HUDEP-2 (cell line): ENCODE measurements at regions not wholly inside any gene's neighbourhood (a gene's known extent, or its start where the extent isn't known, plus 50 kb on each side); places are given as distances from the start of the nearest gene placed in this dataset.
"Not testable (repeated sequence)": the region's sequence is repeated elsewhere in the genome, so short reads cannot be mapped to it uniquely, and the experiment has no call there.

Experiments used
- DNase-seq, 76 experiments: peaks; one replicate each; lab custom pipeline; 2025; ENCODE audit not compliant: unreplicated experiment in 76 of 76; lab: John Stamatoyannopoulos, UW

DNA sequence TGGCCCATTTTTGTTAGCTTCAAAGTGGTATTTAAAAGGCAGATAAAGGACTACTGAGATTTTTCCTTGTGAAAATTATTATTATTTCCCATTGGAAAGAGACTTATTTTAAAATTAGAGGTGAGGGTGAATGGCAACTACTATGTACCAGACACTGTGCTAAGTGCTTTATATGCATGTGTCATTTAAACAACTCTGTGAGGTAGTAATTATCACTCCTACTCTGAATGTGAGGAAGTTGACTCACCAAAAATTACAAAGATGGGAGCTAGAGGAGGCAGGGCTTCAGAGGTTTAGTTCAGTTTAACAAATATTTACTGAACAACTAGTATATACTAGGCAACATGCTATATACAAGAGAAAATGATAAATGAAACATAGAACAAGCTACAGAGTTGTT, 78.2 kb downstream of the MSL3 start:
- no peak for DNase-seq

DNA sequence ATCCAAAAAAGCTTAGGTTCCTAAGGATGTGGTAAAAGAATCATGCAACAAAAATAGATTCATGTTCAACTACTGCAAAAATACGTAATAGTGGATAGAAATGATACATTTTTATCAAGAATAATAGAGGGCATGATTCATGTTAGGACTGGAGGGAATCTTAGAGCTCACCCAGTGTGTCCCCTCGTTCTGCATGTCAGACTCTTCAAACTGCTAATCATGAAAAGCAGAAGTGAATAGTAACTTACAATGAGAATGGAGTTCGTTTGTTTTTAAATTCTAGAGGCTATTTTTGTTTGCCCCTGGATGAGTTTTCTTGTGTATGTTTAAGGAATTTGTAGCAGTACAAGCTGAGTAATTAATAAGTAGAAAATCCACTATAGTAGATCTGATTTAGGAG, 79.4 kb downstream of the MSL3 start:
- DNase-seq, result no peak

DNA sequence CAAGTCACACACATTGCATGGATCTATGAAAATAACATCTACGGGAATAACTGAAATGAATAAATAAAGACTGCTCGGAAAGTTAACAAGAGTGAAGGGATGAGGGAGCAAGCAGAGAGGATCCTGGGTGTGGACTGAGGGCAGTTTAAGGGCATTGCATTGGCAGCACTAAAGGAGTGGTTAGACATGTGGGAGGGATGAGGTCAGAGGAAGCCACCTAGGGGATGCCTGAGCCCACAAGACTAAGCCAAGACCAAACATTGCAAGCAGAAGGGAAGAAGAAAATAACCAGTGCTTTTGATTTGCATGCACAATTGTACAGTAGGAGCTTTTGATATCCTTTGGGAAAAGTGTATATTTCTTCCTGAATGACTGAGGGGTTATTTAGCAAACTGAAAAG, 106.1 kb downstream of the MSL3 start:
- no peak for DNase-seq

DNA sequence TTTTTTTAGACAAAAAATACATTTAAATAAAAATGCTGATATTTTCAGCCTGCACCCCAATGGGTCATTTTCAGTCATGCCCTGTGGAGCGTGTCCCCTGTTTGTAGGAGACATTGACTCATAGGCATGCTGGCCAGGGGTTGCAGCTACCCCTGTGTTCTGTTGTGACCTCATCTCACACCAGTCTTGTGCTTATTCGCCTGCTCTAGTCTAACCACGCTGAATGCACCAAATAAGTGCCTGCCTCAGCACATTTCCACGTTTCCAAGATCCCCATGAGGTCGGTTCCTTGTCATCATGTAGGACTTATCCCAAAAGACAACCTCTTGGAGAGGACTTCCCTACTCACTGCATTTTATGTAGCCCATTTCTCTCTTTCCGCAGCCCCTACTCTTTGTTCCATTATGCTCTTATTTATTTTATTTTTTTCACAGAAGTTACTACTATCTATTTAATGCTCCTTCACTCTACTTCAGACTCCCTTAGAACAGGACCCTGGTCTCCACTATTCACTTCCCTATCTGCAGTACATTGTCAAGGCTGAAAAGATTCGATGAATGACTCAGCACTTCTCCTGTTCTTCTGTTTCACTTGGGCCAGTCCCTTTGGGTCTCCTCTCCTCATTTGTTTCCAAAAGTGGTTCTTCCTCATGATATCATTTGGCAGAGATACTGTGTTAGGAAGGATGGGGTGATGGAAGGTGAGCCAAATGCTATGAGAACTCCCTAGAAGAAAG, 109.7 kb downstream of the MSL3 start:
- no peak for DNase-seq

DNA sequence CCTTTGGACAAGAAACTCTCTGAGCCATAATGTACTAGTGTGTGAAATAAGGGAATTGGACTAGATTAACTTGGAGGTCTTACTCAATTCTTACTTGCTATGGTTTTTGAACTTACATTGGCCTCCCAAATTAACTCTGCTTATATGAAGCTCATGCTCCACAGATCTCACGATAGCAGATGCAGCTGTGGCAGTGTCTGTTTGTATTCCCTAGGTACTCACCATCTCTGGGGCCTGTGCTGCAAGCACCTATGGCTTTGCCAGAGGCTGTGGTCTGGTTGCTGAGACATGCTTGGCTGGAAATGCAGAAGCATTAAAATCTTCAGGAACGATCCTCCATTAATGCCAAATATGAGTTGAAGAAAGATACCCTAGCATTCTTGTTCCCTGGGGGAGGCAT, 112.8 kb downstream of the MSL3 start:
- no peak for DNase-seq

DNA sequence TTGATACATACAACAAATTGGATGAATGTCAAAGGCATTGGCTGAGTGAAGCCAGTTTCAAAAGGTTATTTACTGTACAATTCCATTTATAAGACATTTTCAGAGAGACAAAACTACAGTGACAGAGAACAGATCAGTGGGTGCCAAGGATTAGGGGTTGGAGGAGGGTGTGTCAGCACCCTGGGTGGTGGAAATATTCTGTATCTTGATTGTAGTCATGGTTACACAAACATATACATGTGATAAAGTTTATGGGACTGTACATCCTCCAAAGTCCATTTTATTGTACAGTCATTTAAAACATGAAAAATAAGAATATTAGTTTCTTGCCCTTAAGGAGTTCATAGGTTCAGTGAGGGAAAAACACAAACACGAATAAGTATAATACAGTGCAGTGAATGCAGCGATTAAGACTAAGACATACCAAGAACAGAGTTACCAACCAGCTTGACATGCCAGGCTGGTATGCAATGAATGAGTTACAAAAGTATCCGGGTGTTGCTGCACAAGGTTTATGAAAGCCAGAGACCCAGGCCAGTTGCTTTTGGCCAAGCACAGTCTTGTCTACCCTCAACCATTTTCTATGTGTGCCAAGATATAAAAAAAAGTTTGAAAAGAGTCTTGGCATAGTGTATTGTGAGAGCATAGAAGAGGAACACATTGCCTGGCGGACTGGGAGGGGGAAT, 123.6 kb downstream of the MSL3 start:
- no peak for DNase-seq

DNA sequence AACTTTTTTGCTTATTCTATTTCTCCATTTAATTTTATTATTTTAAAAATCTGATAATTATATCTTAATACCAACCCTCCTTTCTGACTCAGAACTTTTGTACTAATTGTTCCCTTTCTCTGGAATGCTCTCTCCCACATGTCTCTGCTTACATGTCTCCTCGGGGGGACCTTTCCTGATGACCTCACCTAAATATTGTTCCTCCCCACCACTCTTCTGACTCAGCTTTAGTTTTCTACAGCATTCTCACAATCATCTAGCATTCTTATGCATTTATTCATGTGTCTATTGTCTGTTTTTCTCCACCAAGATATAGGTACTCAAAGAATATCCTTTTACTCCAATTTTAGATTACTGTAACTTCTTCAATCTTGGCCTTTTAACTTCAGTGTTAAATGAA, 128.7 kb downstream of the MSL3 start:
- DNase-seq, result no peak

DNA sequence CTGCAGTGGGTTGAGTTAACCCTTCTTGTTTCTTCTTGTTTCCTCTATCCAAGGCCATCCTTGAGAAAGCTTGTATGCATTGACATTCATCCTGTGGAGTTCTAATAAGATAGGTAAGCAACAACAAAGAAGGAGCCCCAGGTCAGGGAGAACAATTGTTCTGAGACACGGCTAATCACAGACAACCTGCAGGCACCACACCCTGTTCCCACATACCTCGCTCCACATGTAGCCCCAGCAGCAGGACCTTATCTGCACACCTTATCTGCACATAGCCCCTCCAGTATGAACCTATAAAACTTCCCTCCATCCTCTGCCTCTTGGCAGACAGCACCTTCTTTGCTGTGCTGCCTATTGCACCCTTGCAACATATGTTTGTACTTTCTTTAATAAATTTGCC, 129.1 kb downstream of the MSL3 start:
- DNase-seq, result no peak

DNA sequence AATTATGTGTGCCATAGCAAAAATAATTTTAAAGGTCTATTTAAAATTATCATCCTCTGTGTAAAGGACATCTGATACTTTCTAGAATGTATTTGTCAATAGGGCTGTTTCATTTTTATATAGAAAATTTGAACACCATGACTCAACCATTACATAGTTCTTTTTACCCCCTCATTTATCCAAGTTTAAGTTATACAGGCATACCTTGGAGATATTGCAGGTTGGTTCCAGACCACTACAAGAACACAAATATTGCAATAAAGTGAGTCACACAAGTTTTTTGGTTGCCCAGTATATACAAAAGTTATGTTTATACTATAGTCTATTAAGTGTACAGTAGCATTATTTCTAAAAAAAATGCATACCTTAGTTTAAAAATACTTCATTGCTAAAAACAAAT, 130.4 kb downstream of the MSL3 start:
- no peak for DNase-seq

DNA sequence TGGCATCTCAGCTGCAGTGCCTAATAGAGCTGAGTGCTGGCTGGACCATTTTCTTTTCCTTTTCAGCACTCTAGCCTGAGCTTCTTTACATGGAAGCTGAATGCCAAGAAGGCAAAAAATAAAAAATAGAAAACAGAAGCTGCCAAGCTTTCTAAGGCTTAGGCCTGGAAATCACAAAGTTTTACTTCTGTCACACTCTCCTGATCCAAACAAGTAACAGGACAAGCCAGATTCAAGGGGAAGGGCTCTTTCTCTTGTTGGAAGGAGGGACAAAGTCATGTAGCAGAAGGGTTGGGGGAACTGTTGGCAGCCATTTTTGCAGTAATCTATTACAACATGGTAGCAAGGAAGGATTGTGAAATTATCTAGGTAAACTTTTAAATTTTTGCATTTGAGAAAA, 131.8 kb downstream of the MSL3 start:
- no peak for DNase-seq

DNA sequence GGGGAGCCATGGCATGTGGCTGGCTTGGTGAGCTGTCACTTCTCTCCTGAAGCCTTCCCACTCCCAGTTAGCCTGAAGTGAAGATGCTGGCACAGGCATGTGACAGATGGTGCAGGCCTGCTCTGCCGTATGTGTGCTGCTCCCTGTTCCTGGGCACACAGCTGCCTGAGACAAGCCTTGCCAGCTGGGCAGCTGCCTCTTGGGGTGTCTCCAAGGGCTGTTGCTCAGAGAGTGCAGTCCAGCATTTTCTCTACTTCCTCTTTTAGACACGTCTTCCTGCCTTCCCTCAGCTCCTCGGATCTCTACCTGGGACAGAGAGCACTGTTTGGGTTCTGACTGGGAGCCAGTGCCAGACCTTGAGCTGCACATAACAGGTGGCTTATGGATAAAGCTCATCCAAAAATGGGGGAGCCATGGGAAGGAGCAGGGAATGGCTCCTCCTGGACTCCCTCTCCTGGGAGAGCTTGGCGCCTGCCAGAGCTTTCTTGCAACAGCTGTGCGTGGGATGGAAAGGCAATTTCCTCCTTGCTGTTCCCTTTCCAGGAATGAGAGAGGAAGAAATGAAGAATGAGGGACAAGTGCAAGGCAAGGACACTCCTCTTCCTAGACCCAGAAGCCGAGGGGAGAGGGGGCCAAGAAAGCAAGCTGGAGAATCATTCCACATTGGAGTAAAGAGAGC, 132.9 kb downstream of the MSL3 start:
- no peak for DNase-seq

DNA sequence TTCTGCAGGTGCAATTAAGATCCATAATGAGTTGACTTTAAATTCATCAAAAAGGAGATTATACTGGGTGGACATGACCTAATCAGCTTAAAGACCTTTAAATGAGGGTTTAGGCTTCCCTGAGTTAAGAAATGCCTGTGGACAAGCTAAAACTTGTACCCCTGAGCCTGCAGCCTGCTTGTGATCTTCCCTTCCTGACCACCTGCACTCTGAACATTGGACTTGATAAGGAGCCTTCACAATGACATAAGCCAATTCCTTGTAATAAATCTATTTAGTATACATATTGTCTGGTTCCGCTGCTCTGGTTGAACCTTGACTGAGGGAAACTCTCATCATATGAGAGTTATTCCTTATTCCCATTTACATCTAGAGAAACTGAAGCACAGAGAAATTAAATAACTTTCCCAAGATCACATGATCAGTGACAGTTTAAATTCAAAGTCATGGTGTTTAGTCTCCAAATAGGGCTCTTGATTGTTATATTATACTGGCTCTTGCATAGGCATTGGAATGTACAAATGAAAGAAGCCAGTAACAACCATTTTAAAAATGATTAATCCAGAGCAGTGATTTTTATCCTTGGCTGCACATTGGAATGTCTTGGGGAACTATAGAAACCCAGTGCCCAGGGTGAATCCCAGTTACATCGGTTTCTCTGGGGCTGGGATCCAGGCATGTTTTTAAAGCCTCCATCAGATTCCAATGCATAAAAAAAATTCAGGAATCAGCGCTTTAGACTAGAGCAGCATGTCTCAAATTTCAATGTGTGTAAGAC, 136.1 kb downstream of the MSL3 start:
- DNase-seq, result no peak

DNA sequence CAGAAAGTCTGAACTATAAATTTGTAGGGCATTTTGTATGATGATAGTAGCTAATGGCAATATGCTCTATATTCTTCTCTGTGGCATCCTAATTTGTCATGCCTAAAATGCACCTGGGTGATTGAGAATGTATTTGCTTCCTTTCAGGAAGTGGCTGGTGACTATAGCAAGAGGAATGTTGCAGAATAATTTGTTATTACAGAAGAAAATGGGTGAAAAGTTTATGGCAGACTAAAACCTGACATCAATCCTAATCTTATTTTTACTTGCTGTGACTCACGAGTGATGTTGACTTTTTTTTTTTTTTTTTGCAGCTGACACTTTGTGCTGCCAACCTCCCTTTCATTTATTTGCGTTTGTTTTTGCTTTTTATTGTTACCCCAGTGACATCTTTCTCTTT, 141.1 kb downstream of the MSL3 start:
- no peak for DNase-seq

DNA sequence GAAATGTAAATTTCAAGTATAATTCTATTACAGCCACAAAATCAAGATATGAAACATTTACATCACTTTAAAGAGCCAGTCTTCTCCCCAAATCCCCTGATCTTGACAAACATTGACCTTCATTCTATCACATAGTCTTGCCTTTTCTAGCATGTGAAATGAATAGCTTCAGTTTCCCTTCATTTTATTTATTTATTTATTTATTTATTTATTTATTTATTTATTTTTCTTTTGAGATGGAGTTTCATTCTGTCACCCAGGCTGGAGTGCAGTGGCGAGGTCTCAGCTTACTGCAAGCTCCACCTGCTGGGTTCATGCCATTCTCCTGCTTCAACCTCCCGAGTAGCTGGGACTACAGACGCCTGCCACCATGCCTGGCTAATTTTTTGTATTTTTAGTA, 147.9 kb downstream of the MSL3 start:
- not testable (repeated sequence) for DNase-seq

DNA sequence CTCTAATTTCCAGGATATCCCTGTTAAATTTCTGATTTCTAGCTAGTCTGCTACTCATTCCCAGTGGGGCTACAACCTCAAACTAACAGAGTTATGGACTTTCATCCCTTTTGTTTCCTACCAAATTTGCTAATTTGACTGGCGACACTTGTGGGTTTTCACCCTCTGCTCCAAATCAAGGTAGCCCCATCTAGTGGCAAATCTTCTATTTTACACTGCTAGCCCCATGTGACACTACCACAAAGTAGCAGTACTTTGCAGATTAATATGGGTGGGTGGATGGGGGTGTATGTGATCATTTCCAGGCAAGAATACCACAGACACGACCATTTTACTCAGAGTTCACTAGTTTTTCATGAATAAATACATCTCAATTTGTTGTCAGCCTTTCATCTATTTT, 150.3 kb downstream of the MSL3 start:
- peak in 13 of 76 experiments; percentile 0 to 21 (median 0) for DNase-seq

DNA sequence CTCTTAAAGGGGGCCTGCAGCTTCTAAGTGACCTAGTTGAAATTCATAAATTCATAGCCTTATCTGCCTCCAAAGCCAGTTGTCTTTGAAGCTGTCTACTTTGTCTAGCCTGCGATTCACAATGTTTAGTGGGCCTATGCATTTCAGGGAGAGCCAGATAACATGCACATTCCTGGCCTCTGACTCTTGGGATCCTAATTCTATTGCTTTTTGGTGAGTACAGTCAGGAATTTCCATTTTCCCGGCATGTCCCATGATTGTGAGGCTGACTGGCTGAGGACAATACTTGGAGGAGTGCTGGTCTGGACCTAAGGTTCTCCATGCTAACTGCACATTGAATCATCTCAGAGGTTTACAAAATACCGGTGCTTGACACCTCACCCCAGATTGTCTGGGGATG, 155.0 kb downstream of the MSL3 start:
- DNase-seq, result no peak

DNA sequence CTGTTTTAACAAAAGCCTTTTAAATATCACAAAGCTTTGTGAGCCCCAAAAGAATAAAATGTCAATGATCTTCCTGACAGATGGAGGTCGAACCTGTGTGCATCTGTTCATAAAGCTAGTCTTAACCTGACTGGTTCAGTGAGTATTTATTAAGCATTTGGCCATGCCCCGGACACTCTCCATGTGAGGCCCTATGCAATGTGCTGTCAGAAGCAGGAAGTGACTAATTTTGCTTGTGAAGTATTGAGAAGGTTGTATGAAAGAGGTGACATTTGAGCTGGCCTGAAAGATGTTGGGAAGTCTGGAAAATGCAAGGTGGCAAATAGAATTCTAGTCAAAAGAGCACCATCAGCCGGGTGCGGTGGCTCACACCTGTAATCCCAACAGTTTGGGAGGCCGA, 171.4 kb downstream of the MSL3 start:
- no peak for DNase-seq

DNA sequence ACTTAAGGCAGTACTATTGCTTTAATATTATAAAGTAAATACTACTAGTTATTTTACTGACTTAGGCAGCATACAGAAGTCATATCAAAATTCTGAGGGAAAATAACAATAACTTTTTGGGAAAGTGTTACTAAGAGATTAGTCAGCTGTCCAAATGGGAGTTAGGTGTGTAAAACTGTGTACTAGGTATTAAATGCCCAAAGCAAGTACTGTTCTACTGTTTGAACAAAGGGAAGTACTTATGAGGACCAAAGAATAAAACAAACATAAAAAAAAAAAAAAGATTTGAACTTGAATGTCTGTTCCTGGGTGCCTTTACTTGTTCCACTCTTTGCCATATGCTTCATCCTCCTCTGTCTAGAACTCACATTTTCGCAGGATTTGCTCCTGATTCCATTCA, 174.4 kb downstream of the MSL3 start:
- no peak for DNase-seq

DNA sequence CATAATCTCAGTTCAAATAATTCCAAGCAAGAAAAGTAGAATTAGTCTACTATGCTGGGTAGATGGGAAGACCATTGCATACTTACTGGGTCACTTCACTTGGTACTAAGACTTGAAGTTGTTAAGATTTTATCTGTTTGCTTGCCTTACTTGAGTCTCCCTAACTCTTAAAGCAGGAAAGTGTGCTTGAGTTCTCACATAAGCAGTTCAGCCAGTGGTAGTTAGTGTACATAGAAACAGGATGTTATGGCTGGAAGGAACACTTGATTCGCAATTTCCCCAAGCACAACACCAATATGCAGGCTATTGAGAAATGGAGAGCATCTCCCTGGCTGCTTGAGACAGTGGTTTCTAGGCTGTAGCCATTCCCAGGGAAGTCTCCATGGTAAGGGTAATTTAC, 176.1 kb downstream of the MSL3 start:
- no peak for DNase-seq

DNA sequence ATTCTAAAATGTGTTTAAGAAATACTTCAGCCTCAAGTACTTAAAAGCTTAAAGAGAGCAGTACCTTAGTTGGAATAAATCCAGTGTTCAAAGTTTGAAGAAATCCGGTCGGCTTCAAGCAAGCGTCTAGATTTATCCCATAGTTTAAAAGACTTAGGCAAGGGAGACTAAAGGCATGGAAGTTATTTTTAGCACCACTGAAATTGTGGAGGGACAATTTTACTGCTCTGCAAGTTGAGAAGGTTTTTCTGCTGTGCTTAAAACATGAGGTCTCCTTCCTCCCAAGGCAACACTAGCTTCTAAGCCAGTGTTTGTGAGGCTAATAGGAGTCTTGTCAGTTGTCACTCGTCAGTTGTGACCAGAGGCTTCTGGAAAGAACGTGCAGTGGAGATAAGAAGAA, 183.5 kb downstream of the MSL3 start:
- no peak for DNase-seq

DNA sequence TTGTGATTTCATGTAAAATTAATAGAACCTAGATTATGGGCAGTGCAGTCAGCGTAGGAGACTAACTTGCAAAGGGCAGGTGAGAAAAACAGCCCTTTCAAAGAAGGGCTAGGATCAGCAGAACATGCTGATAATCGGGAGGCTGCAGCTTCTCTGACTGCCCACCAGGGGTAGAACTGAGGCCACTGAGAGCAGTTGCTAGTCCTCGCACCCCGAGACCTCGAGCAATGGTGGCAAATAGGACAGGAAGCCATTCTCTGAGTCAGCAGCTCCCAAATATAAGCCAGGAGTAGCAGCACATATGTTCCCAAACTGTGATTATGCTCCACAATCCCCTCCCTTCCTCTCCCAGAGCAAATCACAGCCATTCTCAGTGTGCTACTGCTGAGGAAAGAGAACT, 186.5 kb downstream of the MSL3 start:
- peak in 2 of 76 experiments; percentile 0 for DNase-seq
